Neural progenitor cell (in vitro differentiated cells): ENCODE measurements at regions not wholly inside any gene's neighbourhood (a gene's known extent, or its start where the extent isn't known, plus 50 kb on each side); places are given as distances from the start of the nearest gene placed in this dataset.

Source experiments
- DNase-seq: peaks from one replicate; pipeline ENCODE4 v3.0.0-alpha.2; 2016; ENCODE audit warnings: low spot score
- H2AFZ ChIP-seq: fragments of 200-600 bp; sonication (generic); replicated peaks from 2 replicates; pipeline ENCODE4 v1.6.1; 2016; ENCODE audit warnings: antibody characterized with exemption
- H3F3A ChIP-seq: fragments of 200-600 bp; sonication (generic); 2 replicates; pipeline ENCODE4 v1.6.1; 2016; ENCODE audit warnings: antibody characterized with exemption, low read depth
- H3K27ac ChIP-seq: fragments of 200-600 bp; sonication (generic); 2 replicates; pipeline ENCODE4 v1.5.1; 2016; ENCODE audit warnings: mild to moderate bottlenecking
- H3K27me3 ChIP-seq: fragments of 200-600 bp; sonication (generic); 2 replicates; pipeline ENCODE4 v1.6.1; 2016; ENCODE audit warnings: mild to moderate bottlenecking, moderate library complexity
- H3K36me3 ChIP-seq: fragments of 200-600 bp; sonication (generic); 2 replicates; pipeline ENCODE4 v1.5.1; 2016
- H3K4me1 ChIP-seq: fragments of 200-600 bp; sonication (generic); 2 replicates; pipeline ENCODE4 v1.6.1; 2016; ENCODE audit warnings: mixed run types
- H3K4me2 ChIP-seq: fragments of 200-600 bp; sonication (generic); 2 replicates; pipeline ENCODE4 v1.6.1; 2016
- H3K4me3 ChIP-seq: fragments of 200-600 bp; sonication (generic); 2 replicates; pipeline ENCODE4 v1.5.1; 2016
- H3K79me2 ChIP-seq: fragments of 200-600 bp; sonication (generic); 2 replicates; pipeline ENCODE4 v1.6.1; 2016; ENCODE audit warnings: low read depth
- H3K9ac ChIP-seq: fragments of 200-600 bp; sonication (generic); 2 replicates; pipeline ENCODE4 v1.6.1; 2016
- H3K9me3 ChIP-seq: fragments of 200-600 bp; sonication (generic); 2 replicates; pipeline ENCODE4 v1.5.1; 2016; ENCODE audit warnings: low read depth
- H4K20me1 ChIP-seq: fragments of 200-600 bp; sonication (generic); 2 replicates; pipeline ENCODE4 v1.6.1; 2016; ENCODE audit warnings: low read depth
- H3K27ac Mint-ChIP-seq: 3 replicates; pipeline ENCODE4 v1.8.0; 2021; ENCODE audit warnings: mixed read lengths
- H3K27me3 Mint-ChIP-seq: 2 replicates; pipeline ENCODE4 v1.8.0; 2022; ENCODE audit warnings: low read depth, mild to moderate bottlenecking, inconsistent platforms, moderate library complexity, mixed read lengths; ENCODE audit not compliant: insufficient read depth
- H3K36me3 Mint-ChIP-seq: 3 replicates; pipeline ENCODE4 v1.8.0; 2021; ENCODE audit warnings: mixed read lengths
- H3K4me1 Mint-ChIP-seq: 3 replicates; pipeline ENCODE4 v1.8.0; 2021; ENCODE audit warnings: mixed read lengths
- H3K4me3 Mint-ChIP-seq: 3 replicates; pipeline ENCODE4 v1.8.0; 2021; ENCODE audit warnings: mild to moderate bottlenecking, moderate library complexity, mixed read lengths
- H3K9me3 Mint-ChIP-seq: 3 replicates; pipeline ENCODE4 v1.8.0; 2020; ENCODE audit warnings: mixed read lengths
- CTCF ChIP-seq: fragments of 200-600 bp; sonication (generic); IDR thresholded peaks from 2 replicates; pipeline ENCODE4 v1.5.1; 2017; ENCODE audit warnings: antibody characterized with exemption, mild to moderate bottlenecking
- EZH2 ChIP-seq: fragments of 200-600 bp; sonication (generic); IDR thresholded peaks from 2 replicates; pipeline ENCODE4 v1.6.1; 2017; ENCODE audit warnings: antibody characterized with exemption, mild to moderate bottlenecking, moderate library complexity
- EZH2phosphoT487 ChIP-seq: fragments of 200-600 bp; sonication (generic); IDR thresholded peaks from 2 replicates; pipeline ENCODE4 v1.6.1; 2017; ENCODE audit warnings: antibody characterized with exemption

- Histone ChIP-seq H3F3A (peaks cover 6% of the 10 kb centered on the region), H2AFZ (no peak overlapping the region), H3K27me3 (no peaks in the 10 kb centered on the region), H3K9me3 (no peaks in the 10 kb centered on the region), H3K36me3 (no peaks in the 10 kb centered on the region), H3K4me3 (no peak overlapping the region), H3K4me2 (no peak overlapping the region), H3K79me2 (no peaks in the 10 kb centered on the region), H3K27ac (no peak overlapping the region), H4K20me1 (no peaks in the 10 kb centered on the region), H3K9ac (no peak overlapping the region), H3K4me1 (peaks cover 15% of the 10 kb centered on the region)
- Mint-ChIP-seq H3K4me1 (peaks cover 16% of the 10 kb centered on the region), H3K27me3 (no peaks in the 10 kb centered on the region), H3K36me3 (no peaks in the 10 kb centered on the region), H3K9me3 (no peaks in the 10 kb centered on the region), H3K4me3 (no peak overlapping the region), H3K27ac (no peak overlapping the region)
- TF ChIP-seq CTCF, result no peak
- TF ChIP-seq EZH2, result no peak
- TF ChIP-seq EZH2phosphoT487, result no peak
- no peak for DNase-seq
Observed at GRCh38 chr15:69951898-69952555, 145.7 kb downstream of the TLE3 start.

DNA sequence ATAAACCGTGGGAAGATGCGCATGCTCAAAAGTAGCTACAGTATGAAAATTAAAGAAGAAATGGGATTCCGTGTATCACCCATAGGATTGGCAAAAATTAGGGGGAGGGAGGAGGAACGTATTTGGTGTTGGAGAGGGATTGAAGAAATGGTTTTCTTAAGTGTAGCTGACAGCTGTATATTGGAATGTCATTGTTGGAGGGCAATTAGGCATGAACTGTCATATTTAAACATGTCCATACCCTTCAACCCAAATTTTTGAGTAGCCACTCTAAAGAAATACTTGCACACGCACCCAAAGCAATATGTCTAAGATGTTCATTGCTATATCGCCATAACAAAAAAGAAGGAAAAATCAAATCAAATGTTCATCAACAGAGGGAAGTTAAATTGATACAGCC lies 144.7 kb downstream of the TLE3 start:
- H3K4me3 Mint-ChIP-seq, result no peak overlapping the region

DNA sequence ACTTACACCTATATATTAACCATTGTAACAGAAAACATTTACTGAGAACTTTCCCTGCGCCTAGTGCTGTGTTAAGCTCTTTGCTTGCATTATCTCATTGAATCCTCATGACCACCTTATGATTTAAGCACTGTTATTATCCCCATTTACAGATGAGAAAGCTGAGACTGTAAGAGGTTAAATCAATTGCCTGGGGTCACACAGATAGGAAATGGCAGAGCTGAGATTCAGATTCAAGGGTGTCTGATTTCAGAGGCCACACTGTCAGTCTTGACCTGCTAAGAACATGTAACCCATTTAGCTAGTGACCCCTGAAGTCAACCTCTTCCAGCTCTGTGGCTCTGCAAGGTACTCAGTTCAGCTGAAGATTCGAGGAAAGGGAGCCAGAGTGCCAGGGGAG lies 143.9 kb downstream of the TLE3 start:
- Histone ChIP-seq H3K4me3 (no peak overlapping the region), H3K4me2 (no peak overlapping the region), H2AFZ (no peak overlapping the region), H3K9me3 (no peaks in the 10 kb centered on the region), H3K4me1 (peaks cover 15% of the 10 kb centered on the region), H3K9ac (no peak overlapping the region), H3K27me3 (no peaks in the 10 kb centered on the region), H4K20me1 (no peaks in the 10 kb centered on the region), H3K36me3 (no peaks in the 10 kb centered on the region), H3K27ac (no peak overlapping the region), H3F3A (peaks cover 6% of the 10 kb centered on the region), H3K79me2 (no peaks in the 10 kb centered on the region)
- no peak overlapping the region for H3K4me3 Mint-ChIP-seq
- H3K9me3 Mint-ChIP-seq, result no peaks in the 10 kb centered on the region
- no peaks in the 10 kb centered on the region for H3K27me3 Mint-ChIP-seq
- no peaks in the 10 kb centered on the region for H3K36me3 Mint-ChIP-seq
- no peak for DNase-seq
- no peak for TF ChIP-seq EZH2
- no peak for TF ChIP-seq EZH2phosphoT487
- no peak for TF ChIP-seq CTCF
- H3K4me1 Mint-ChIP-seq, result peaks cover 16% of the 10 kb centered on the region
- H3K27ac Mint-ChIP-seq, result no peak overlapping the region

More for the DNA sequence above, 144.7 kb downstream of the TLE3 start:
- H3K36me3 Mint-ChIP-seq, result no peaks in the 10 kb centered on the region
- no peak overlapping the region for H3K9ac ChIP-seq
- no peaks in the 10 kb centered on the region for H3K79me2 ChIP-seq
- no peak overlapping the region for H3K27ac ChIP-seq
- H3K27me3 Mint-ChIP-seq, result no peaks in the 10 kb centered on the region
- H3K4me1 ChIP-seq, result peaks cover 15% of the 10 kb centered on the region
- H3K4me1 Mint-ChIP-seq, result peaks cover 16% of the 10 kb centered on the region
- no peaks in the 10 kb centered on the region for H3K27me3 ChIP-seq
- H3K4me2 ChIP-seq, result no peak overlapping the region
- H3K36me3 ChIP-seq, result no peaks in the 10 kb centered on the region
- H4K20me1 ChIP-seq, result no peaks in the 10 kb centered on the region
- TF ChIP-seq EZH2phosphoT487, result no peak
- no peak for TF ChIP-seq CTCF
- TF ChIP-seq EZH2, result no peak
- H3K9me3 Mint-ChIP-seq, result no peaks in the 10 kb centered on the region
- no peak overlapping the region for H3K27ac Mint-ChIP-seq
- H2AFZ ChIP-seq, result no peak overlapping the region
- H3K9me3 ChIP-seq, result no peaks in the 10 kb centered on the region
- H3F3A ChIP-seq, result peaks cover 6% of the 10 kb centered on the region
- DNase-seq, result no peak
- no peak overlapping the region for H3K4me3 ChIP-seq
